Heart right ventricle (tissue), 16 donors: ENCODE measurements at regions not wholly inside any gene's neighbourhood (a gene's known extent, or its start where the extent isn't known, plus 50 kb on each side); places are given as distances from the start of the nearest gene placed in this dataset.

Source experiments
- ATAC-seq, 8 donors: fragments of 200-7000 bp; cut with Tn5 transposase; one replicate each; pipeline ENCODE4 v1.9.1; 2020; ENCODE audit warnings: mild to moderate bottlenecking in 8 of 8, moderate library complexity in 8 of 8, moderate number of reproducible peaks in 1 of 8
- DNase-seq, 2 donors: peaks; one replicate each; pipeline ENCODE4 v3.0.0-alpha.2; 2020
- H3K27ac ChIP-seq, 10 donors: fragments of 200-600 bp; sonication (generic) in 2 of 10; one replicate each; pipeline versions ENCODE4 v1.5.0 to v1.8.0; 2020 to 2022; ENCODE audit warnings: mild to moderate bottlenecking in 3 of 10
- H3K27me3 ChIP-seq, 7 donors: fragments of 200-600 bp; one replicate each; pipeline ENCODE4 v1.8.0; 2021 to 2022; ENCODE audit warnings: mild to moderate bottlenecking in 2 of 7
- H3K36me3 ChIP-seq, 9 donors: fragments of 200-600 bp; sonication (generic) in 1 of 9; one replicate each; pipeline versions ENCODE4 v1.5.0 to v1.8.0; 2020 to 2022; ENCODE audit warnings: mild to moderate bottlenecking in 2 of 9
- H3K4me1 ChIP-seq, 9 donors: fragments of 200-600 bp; sonication (generic) in 1 of 9; one replicate each; pipeline versions ENCODE4 v1.5.0 to v1.8.0; 2020 to 2022; ENCODE audit warnings: mild to moderate bottlenecking in 4 of 9
- H3K4me3 ChIP-seq, 10 donors: fragments of 200-600 bp; sonication (generic) in 2 of 10; one replicate each; pipeline versions ENCODE4 v1.5.0 to v1.8.0; 2020 to 2022; ENCODE audit warnings: mild to moderate bottlenecking in 7 of 10, moderate library complexity in 2 of 10
- H3K9me3 ChIP-seq, 11 donors: fragments of 200-600 bp in 10 of 11; sonication (generic) in 2 of 11; one replicate each; pipeline versions ENCODE4 v1.5.0 to v1.8.0; 2013 to 2022; ENCODE audit warnings: mild to moderate bottlenecking in 2 of 11, control low read depth in 1 of 11, moderate library complexity in 1 of 11
- WGBS, 2 donors: extraction: QIAGEN DNeasy Blood & Tissue Kit; methylation state at CpG; one replicate each; pipeline ENCODE4 v1.1.7; 2013; ENCODE audit warnings: inconsistent platforms in 1 of 2; 5-methylcytosine and 5-hydroxymethylcytosine counted together
- intact Hi-C, 10 donors: fragments of 100-400 bp; cut with DNase I; formaldehyde crosslinking; loops; one replicate each; pipeline versions ENCODE4 v1.11.1 to v1.14.2; 2022
- TF ChIP-seq, protein P1 (sequence below), 9 donors: fragments of 200-600 bp; sonication (generic) in 2 of 9; IDR thresholded peaks; one replicate each; pipeline versions ENCODE4 v1.5.0 to v1.8.0; 2021 to 2022; ENCODE audit warnings: antibody characterized with exemption in 9 of 9, mild to moderate bottlenecking in 5 of 9, moderate library complexity in 1 of 9
- donor health status: Arrhythmogenic right ventricular cardiomyopathy.
- donor health status: ischemic (EF 13 %, LVEDD 7.1; RV severe dilation, severe dysfunction).
- donor health status: healthy with polysubstance abuse.
- donor health status: DM: no; HTN: yes; CAD: no.
- donor health status: DM: no; HTN: no; CAD: no.
- donor health status: ischemic (EF 25% LVEDD 6.9; RV normal size, moderate dysfunction).
- donor health status: ischemic (EF 25% LVEDD 5.7; RV mildly dilated, moderate dysfunction).
- donor health status: healthy.
- donor health status: DM: yes; HTN: yes; CAD: no.
- donor health status: Ischemic cardiomyopathy.
- donor health status: ischemic (EF 35%, LVEDD 5.7; RV mildly dilated, moderate dysfunction).
- donor health status: nonischemic (EF 11% LVEDD 7.7; RV severe dilation, severe dysfunction).
- donor health status: DM: yes; HTN: yes; CAD: no.
- donor health status: PGD.
- donor health status: ischemic (EF 29% LVEDD 5.4; RV normal size, mild dysfunction).
- donor health status: nonischemic (EF 23%, LVEDD 6.1; RV moderate dilation, normal function).

DNA sequence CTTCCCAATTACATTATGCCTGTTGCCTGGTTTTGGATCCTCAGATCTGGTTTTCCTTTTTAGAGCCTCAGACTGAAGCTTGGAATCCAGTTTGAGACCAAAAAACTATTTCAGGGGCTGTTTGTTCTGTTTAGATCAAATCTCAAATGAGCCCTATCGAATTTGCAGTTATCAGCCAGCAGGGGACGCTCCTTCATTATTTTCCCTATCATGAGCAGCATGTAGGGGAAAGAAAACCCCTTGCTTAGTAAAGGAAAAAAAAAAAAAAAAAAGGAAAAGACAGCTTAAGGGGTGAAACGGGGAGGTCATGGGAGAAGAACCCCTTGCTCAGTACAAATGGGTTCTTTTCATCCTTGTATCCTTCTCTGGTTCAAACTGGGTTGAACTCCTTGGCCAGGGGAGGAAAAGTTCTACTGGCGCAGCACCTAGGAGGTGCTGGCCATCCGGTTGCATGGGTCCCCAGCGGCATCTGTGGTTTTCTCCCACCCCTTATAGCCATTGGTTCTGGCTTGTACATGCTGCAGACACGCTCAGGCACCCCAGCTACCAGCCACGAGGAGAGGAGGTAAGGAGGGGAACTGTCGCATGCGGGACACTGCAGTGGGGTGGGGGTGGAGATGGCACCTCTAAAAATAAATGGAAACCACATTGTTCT, 1375.1 kb upstream of the ALCAM start:
- Histone ChIP-seq H3K36me3 (no peaks in the 10 kb centered on the region), H3K4me3 (no peak overlapping the region), H3K9me3 (peaks cover 0 to 8% (median 0%) of the 10 kb centered on the region in 11 donors), H3K27ac (no peak overlapping the region), H3K4me1 (no peaks in the 10 kb centered on the region), H3K27me3 (no peaks in the 10 kb centered on the region)
- ATAC-seq (no peak), DNase-seq (no peak)
- 64 to 66% methylated on average over 10 of the region's 10 CpGs for WGBS, 2 donors
- TF ChIP-seq, protein P1, sequence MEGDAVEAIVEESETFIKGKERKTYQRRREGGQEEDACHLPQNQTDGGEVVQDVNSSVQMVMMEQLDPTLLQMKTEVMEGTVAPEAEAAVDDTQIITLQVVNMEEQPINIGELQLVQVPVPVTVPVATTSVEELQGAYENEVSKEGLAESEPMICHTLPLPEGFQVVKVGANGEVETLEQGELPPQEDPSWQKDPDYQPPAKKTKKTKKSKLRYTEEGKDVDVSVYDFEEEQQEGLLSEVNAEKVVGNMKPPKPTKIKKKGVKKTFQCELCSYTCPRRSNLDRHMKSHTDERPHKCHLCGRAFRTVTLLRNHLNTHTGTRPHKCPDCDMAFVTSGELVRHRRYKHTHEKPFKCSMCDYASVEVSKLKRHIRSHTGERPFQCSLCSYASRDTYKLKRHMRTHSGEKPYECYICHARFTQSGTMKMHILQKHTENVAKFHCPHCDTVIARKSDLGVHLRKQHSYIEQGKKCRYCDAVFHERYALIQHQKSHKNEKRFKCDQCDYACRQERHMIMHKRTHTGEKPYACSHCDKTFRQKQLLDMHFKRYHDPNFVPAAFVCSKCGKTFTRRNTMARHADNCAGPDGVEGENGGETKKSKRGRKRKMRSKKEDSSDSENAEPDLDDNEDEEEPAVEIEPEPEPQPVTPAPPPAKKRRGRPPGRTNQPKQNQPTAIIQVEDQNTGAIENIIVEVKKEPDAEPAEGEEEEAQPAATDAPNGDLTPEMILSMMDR (IDR thresholded peaks at IDR 0.05) = no peak
- intact Hi-C loops = no loop called here

DNA sequence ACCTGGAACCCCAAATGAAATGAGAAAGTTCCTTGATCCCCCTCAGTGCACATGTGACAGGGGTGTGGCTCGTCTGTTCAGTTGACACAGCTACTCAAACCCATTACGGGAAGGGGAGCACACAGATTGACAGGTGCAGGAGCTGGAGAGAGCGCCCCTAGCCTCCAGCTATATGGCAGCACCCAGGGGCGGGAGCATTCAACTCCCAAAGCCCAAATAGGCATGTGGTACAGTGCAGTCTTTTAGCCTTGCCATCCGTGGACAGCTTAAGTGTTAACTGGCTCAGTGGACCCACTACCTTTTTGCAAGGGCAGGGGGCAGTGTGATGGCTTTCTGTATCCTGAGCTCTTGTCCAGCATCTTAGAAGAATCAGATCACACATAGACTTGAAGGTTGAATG, 1374.2 kb upstream of the ALCAM start:
- no peaks in the 10 kb centered on the region for H3K27me3 ChIP-seq
- no peaks in the 10 kb centered on the region for H3K4me1 ChIP-seq
- DNase-seq (no peak), ATAC-seq (no peak)
- 79 to 81% methylated on average over 5 of the region's 5 CpGs for WGBS, 2 donors
- TF ChIP-seq, protein P1 (IDR thresholded peaks at IDR 0.05) = no peak
- intact Hi-C loops = no loop called here
- peaks cover 0 to 8% (median 0%) of the 10 kb centered on the region in 11 donors for H3K9me3 ChIP-seq
- H3K36me3 ChIP-seq = no peaks in the 10 kb centered on the region
- H3K4me3 ChIP-seq = no peak overlapping the region
- H3K27ac ChIP-seq = no peak overlapping the region

DNA sequence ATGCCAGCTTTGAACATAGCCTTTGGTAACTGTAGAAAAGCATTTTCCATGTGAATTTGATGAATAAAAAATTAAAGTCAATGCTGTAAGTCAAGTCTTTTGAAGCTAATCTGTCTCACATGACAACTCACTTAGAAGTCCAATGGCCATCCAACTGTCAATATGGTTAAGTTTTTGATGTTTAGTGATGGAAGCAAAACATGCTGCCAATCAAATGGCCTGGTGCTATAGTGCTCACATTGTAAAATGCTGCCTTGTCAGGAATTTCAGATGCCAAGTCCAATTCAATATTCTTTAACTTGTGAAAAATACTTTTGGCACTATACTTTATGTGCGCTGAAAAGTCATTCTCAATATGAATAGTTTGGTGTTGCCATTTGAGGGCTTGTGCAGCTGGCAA, 1361.8 kb upstream of the ALCAM start:
- intact Hi-C loops = no loop called here
- ATAC-seq (no peak), DNase-seq (no peak)
- H3K4me3 ChIP-seq = no peak overlapping the region
- H3K27ac ChIP-seq = no peak overlapping the region
- H3K9me3 ChIP-seq = no peaks in the 10 kb centered on the region
- TF ChIP-seq, protein P1 (IDR thresholded peaks at IDR 0.05) = no peak
- no peaks in the 10 kb centered on the region for H3K4me1 ChIP-seq
- 88 to 98% methylated on average over 1 of the region's 1 CpG for WGBS, 2 donors
- H3K36me3 ChIP-seq = no peaks in the 10 kb centered on the region
- H3K27me3 ChIP-seq = no peaks in the 10 kb centered on the region

DNA sequence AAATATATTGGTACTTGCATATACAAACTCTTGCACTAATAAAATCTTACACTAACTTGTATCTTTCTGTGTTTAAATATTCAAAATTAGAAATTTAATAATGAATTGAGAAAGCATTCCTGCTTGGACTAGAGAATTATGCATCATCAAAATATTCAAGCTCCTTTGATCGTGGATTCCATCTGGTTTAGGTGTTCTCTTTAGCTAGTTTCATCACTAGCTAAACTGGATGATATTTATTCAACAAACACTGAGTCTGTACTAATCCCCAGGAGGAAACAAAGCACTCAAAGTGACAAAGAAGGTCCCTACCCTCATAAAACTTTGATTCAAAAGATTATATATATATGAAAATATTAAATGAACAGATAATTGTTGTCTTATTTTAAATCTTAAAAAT, 1360.9 kb upstream of the ALCAM start:
- H3K4me1 ChIP-seq = no peaks in the 10 kb centered on the region
- H3K4me3 ChIP-seq = no peak overlapping the region
- H3K27ac ChIP-seq = no peak overlapping the region
- no peaks in the 10 kb centered on the region for H3K9me3 ChIP-seq
- no peaks in the 10 kb centered on the region for H3K36me3 ChIP-seq
- WGBS, 2 donors = 59 to 62% methylated on average over 1 of the region's 1 CpG
- DNase-seq = no peak
- intact Hi-C loops = no loop called here
- no peaks in the 10 kb centered on the region for H3K27me3 ChIP-seq
- TF ChIP-seq, protein P1 (IDR thresholded peaks at IDR 0.05) = no peak
- ATAC-seq = no peak
